ENCODE measurements at regions not wholly inside any gene's neighbourhood (a gene's known extent, or its start where the extent isn't known, plus 50 kb on each side); places are given as distances from the start of the nearest gene placed in this dataset.

- Histone ChIP-seq H3K9me3 (no peaks in the 10 kb centered on the region), H3K36me3 (no peaks in the 10 kb centered on the region), H3K27ac (no peak overlapping the region), H3K4me1 (ENCODE audit: insufficient read depth) (no peaks in the 10 kb centered on the region), H3K27me3 (no peaks in the 10 kb centered on the region), H3K4me3 (no peak overlapping the region)
- no peak for DNase-seq
- TF ChIP-seq EP300 (IDR thresholded peaks at IDR 0.05), result no peak
- intact Hi-C loops (cut with DNase I), result no loop called here
Measured at GRCh38 chr11:97637701-97638100, 1247.9 kb downstream of the JRKL start.

DNA sequence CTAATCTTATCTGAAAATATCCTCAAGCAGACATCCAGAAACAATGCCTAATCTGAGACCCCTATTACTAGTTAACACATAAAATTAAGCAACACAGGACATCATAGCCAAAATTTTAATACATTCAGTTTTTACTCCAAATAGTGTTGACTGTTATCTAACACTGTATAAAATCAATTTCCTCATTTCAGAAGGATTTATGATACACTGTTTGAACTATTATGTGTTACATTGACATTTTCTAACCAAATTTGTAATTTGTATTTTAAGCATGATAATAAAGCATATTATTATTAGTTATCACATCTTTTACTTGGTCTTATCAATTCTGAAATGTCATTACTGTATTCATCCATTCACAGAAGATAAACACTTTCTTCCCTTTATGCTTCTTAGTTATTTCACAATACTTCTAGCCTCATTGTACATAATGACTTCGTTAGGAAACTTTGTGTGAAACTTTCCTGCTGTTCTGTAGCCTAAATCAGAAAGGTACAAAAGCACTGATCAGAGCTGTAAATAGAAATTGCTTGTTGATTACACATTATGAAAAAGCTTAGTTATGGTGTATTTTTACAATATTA lies 1248.9 kb downstream of the JRKL start:
- Histone ChIP-seq H3K9me3 (no peaks in the 10 kb centered on the region), H3K4me3 (no peak overlapping the region), H3K27ac (no peak overlapping the region), H3K27me3 (no peaks in the 10 kb centered on the region), H3K36me3 (no peaks in the 10 kb centered on the region), H3K4me1 (ENCODE audit: insufficient read depth) (no peaks in the 10 kb centered on the region)
- intact Hi-C loops (cut with DNase I), result no loop called here
- TF ChIP-seq POLR2A (IDR thresholded peaks at IDR 0.05) (no peak), EP300 (IDR thresholded peaks at IDR 0.05) (no peak)
- TF ChIP-seq, protein P1, sequence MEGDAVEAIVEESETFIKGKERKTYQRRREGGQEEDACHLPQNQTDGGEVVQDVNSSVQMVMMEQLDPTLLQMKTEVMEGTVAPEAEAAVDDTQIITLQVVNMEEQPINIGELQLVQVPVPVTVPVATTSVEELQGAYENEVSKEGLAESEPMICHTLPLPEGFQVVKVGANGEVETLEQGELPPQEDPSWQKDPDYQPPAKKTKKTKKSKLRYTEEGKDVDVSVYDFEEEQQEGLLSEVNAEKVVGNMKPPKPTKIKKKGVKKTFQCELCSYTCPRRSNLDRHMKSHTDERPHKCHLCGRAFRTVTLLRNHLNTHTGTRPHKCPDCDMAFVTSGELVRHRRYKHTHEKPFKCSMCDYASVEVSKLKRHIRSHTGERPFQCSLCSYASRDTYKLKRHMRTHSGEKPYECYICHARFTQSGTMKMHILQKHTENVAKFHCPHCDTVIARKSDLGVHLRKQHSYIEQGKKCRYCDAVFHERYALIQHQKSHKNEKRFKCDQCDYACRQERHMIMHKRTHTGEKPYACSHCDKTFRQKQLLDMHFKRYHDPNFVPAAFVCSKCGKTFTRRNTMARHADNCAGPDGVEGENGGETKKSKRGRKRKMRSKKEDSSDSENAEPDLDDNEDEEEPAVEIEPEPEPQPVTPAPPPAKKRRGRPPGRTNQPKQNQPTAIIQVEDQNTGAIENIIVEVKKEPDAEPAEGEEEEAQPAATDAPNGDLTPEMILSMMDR (IDR thresholded peaks at IDR 0.05), result no peak
- DNase-seq, result no peak
- WGBS, 3 donors, result 21 to 26% (median 21%) methylated on average over 1 of the region's 1 CpG

DNA sequence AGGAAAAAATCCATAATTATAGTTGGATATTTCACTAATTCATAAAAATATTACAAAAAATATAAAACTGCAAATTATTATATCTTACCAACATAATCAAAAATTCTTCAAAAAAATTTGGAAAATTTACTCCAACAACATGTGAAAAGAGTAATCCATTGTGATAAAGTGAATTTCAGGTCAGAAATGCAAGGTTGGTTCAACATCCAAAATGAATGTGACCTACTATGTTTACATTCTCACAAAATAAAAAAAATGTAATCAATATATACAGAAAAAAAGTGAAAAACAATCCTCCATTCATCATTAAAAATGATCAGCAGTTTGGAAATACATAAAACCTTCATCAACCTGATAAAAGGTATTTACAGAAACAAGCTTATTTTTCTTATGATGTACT lies 1252.2 kb downstream of the JRKL start:
- Histone ChIP-seq H3K36me3 (no peaks in the 10 kb centered on the region), H3K27me3 (no peaks in the 10 kb centered on the region), H3K4me1 (ENCODE audit: insufficient read depth) (no peaks in the 10 kb centered on the region), H3K4me3 (no peak overlapping the region), H3K9me3 (no peaks in the 10 kb centered on the region), H3K27ac (no peak overlapping the region)
- TF ChIP-seq POLR2A (IDR thresholded peaks at IDR 0.05) (no peak), EP300 (IDR thresholded peaks at IDR 0.05) (no peak)
- TF ChIP-seq, protein P1 (IDR thresholded peaks at IDR 0.05), result no peak
- DNase-seq, result no peak
- intact Hi-C loops (cut with DNase I), result no loop called here

GRCh38 chr11:97645736-97646135 lies 1255.9 kb downstream of the JRKL start:
- TF ChIP-seq EP300 (IDR thresholded peaks at IDR 0.05) (no peak), POLR2A (IDR thresholded peaks at IDR 0.05) (no peak)
- TF ChIP-seq, protein P1 (IDR thresholded peaks at IDR 0.05), result no peak
- H3K9me3 ChIP-seq, result no peaks in the 10 kb centered on the region
- no peak overlapping the region for H3K4me3 ChIP-seq
- intact Hi-C loops (cut with DNase I), result no loop called here
- 94 to 99% (median 97%) methylated on average over 3 of the region's 3 CpGs for WGBS, 3 donors
- H3K27me3 ChIP-seq, result no peaks in the 10 kb centered on the region
- no peak overlapping the region for H3K27ac ChIP-seq
- no peaks in the 10 kb centered on the region for H3K4me1 ChIP-seq (ENCODE audit: insufficient read depth)
- H3K36me3 ChIP-seq, result no peaks in the 10 kb centered on the region
- DNase-seq, result no peak

- H3K4me3 ChIP-seq, result no peak overlapping the region
- H3K4me1 ChIP-seq (ENCODE audit: insufficient read depth), result no peaks in the 10 kb centered on the region
- intact Hi-C loops (cut with DNase I), result no loop called here
- H3K36me3 ChIP-seq, result no peaks in the 10 kb centered on the region
- DNase-seq, result no peak
- no peak overlapping the region for H3K27ac ChIP-seq
- TF ChIP-seq, protein P1 (IDR thresholded peaks at IDR 0.05), result no peak
- TF ChIP-seq POLR2A (IDR thresholded peaks at IDR 0.05) (no peak), EP300 (IDR thresholded peaks at IDR 0.05) (no peak)
- WGBS, 3 donors, result 69 to 75% (median 69%) methylated on average over 2 of the region's 2 CpGs
- H3K27me3 ChIP-seq, result no peaks in the 10 kb centered on the region
- H3K9me3 ChIP-seq, result no peaks in the 10 kb centered on the region
Measured at GRCh38 chr11:97656356-97656755, 1266.5 kb downstream of the JRKL start.
